ENCODE measurements at regions not wholly inside any gene's neighbourhood (a gene's known extent, or its start where the extent isn't known, plus 50 kb on each side); places are given as distances from the start of the nearest gene placed in this dataset.

GRCh38 chr3:72485641-72486040, 362.6 kb downstream of the SHQ1 start:
- no peaks in the 10 kb centered on the region for H3K27me3 ChIP-seq (replicated peaks; ENCODE audit: control insufficient read depth, insufficient read depth, low read length)
- H3K36me3 ChIP-seq (ENCODE audit: control insufficient read depth, insufficient read depth, low read length): no peaks in the 10 kb centered on the region
- TF ChIP-seq, protein P1, sequence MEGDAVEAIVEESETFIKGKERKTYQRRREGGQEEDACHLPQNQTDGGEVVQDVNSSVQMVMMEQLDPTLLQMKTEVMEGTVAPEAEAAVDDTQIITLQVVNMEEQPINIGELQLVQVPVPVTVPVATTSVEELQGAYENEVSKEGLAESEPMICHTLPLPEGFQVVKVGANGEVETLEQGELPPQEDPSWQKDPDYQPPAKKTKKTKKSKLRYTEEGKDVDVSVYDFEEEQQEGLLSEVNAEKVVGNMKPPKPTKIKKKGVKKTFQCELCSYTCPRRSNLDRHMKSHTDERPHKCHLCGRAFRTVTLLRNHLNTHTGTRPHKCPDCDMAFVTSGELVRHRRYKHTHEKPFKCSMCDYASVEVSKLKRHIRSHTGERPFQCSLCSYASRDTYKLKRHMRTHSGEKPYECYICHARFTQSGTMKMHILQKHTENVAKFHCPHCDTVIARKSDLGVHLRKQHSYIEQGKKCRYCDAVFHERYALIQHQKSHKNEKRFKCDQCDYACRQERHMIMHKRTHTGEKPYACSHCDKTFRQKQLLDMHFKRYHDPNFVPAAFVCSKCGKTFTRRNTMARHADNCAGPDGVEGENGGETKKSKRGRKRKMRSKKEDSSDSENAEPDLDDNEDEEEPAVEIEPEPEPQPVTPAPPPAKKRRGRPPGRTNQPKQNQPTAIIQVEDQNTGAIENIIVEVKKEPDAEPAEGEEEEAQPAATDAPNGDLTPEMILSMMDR (IDR thresholded peaks at IDR 0.05; ENCODE audit: insufficient read depth, low read length, poor library complexity, severe bottlenecking): no peak
- no peak for DNase-seq (ENCODE audit: extremely low read depth, insufficient read length)
- no peak overlapping the region for H3K4me3 ChIP-seq (replicated peaks; ENCODE audit: low read depth, low read length)

- H3K27me3 ChIP-seq (replicated peaks; ENCODE audit: control insufficient read depth, insufficient read depth, low read length): no peaks in the 10 kb centered on the region
- no peak overlapping the region for H3K4me3 ChIP-seq (replicated peaks; ENCODE audit: low read depth, low read length)
- no peaks in the 10 kb centered on the region for H3K36me3 ChIP-seq (ENCODE audit: control insufficient read depth, insufficient read depth, low read length)
- TF ChIP-seq, protein P1 (IDR thresholded peaks at IDR 0.05; ENCODE audit: insufficient read depth, low read length, poor library complexity, severe bottlenecking): no peak
- no peak for DNase-seq (ENCODE audit: extremely low read depth, insufficient read length)
Observed at GRCh38 chr3:72483554-72484104, 364.6 kb downstream of the SHQ1 start.

DNA sequence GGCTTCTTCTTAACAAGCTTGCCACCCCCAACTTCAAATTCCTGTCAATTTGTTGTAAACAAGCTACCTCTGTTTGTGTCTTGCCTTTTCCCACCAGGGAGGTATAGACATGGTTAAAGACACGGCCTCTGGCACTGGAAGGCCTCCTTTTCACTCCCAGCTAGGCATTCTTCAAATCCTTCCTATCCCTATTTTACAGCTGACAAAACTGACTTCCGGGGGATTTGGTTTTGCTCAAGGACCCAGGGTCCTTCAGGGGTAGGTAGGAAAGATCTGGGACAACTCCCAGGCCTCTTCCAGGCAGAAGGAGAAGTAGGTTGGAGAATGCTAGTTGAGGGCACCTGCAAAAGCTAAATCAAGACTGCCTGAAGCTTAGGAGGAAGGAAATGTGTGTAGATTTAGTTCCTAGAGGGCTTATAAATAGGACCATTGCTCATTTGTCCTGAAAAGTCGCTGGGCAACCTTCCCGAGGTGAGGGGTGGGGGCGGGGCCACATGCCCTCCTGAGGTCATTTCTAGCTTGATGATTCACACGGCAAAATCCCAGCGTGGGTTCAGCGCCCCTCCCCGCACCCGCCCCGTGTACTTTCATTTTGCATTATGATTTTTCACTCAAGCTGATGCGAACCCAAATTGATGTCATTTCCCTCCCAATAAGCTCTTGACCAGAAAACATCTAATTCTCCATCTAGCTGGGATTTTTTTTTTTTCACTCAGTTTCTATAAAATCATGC, 365.5 kb downstream of the SHQ1 start:
- Histone ChIP-seq H3K27me3 (replicated peaks; ENCODE audit: control insufficient read depth, insufficient read depth, low read length) (no peaks in the 10 kb centered on the region), H3K4me3 (replicated peaks; ENCODE audit: low read depth, low read length) (peak overlapping the region; percentile 9), H3K36me3 (ENCODE audit: control insufficient read depth, insufficient read depth, low read length) (no peaks in the 10 kb centered on the region)
- TF ChIP-seq, protein P1 (IDR thresholded peaks at IDR 0.05; ENCODE audit: insufficient read depth, low read length, poor library complexity, severe bottlenecking): no peak
- DNase-seq (ENCODE audit: extremely low read depth, insufficient read length): peak; percentile 82

GRCh38 chr3:72481542-72481941, 366.7 kb downstream of the SHQ1 start:
- Histone ChIP-seq H3K36me3 (ENCODE audit: control insufficient read depth, insufficient read depth, low read length) (no peaks in the 10 kb centered on the region), H3K4me3 (replicated peaks; ENCODE audit: low read depth, low read length) (no peak overlapping the region), H3K27me3 (replicated peaks; ENCODE audit: control insufficient read depth, insufficient read depth, low read length) (no peaks in the 10 kb centered on the region)
- TF ChIP-seq, protein P1 (IDR thresholded peaks at IDR 0.05; ENCODE audit: insufficient read depth, low read length, poor library complexity, severe bottlenecking): no peak
- DNase-seq (ENCODE audit: extremely low read depth, insufficient read length): no peak

DNA sequence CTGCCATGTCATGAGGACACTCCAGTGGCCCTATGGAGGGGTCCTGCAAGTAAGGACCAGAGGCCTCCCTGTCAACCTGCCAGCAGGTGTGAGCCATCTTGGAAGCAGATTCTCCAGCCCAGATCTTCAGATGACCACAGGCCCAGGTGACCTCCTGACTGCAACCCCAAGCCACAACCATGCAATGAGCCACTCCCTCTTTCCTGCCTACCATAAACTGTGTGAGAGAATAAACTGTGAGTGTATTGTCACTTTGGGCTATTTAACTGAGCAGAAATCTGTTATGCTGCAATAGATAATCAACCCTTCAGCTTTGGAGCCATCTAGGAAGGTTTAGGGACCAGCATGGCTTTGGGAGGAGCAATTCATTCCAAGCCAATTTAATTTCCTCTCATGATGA, 367.9 kb downstream of the SHQ1 start:
- Histone ChIP-seq H3K27me3 (replicated peaks; ENCODE audit: control insufficient read depth, insufficient read depth, low read length) (no peaks in the 10 kb centered on the region), H3K36me3 (ENCODE audit: control insufficient read depth, insufficient read depth, low read length) (no peaks in the 10 kb centered on the region), H3K4me3 (replicated peaks; ENCODE audit: low read depth, low read length) (no peak overlapping the region)
- TF ChIP-seq, protein P1 (IDR thresholded peaks at IDR 0.05; ENCODE audit: insufficient read depth, low read length, poor library complexity, severe bottlenecking): no peak
- DNase-seq (ENCODE audit: extremely low read depth, insufficient read length): no peak
